ENCODE measurements at regions not wholly inside any gene's neighbourhood (a gene's known extent, or its start where the extent isn't known, plus 50 kb on each side); places are given as distances from the start of the nearest gene placed in this dataset.

GRCh38 chr18:76618721-76619120 lies 123.7 kb upstream of the ZNF516 start:
- no peak overlapping the region for H2AFZ ChIP-seq (ENCODE audit: low read length)
- H3K27me3 ChIP-seq (ENCODE audit: insufficient read depth, low read length) = no peaks in the 10 kb centered on the region
- H3F3A ChIP-seq (ENCODE audit: insufficient read depth, low read length) = no peaks in the 10 kb centered on the region
- no peak overlapping the region for H3K4me2 ChIP-seq (ENCODE audit: low read length)
- no peak overlapping the region for H3K27ac ChIP-seq (ENCODE audit: low read depth, low read length, poor library complexity, severe bottlenecking)
- no peaks in the 10 kb centered on the region for H3K4me1 ChIP-seq (ENCODE audit: insufficient read depth, low read length, severe bottlenecking)
- TF ChIP-seq CTCF (IDR thresholded peaks at IDR 0.05; ENCODE audit: low read length) = no peak
- TF ChIP-seq EZH2 (IDR thresholded peaks at IDR 0.05; ENCODE audit: borderline replicate concordance, low read length) = no peak
- H3K79me2 ChIP-seq (ENCODE audit: insufficient read depth, low read length) = no peaks in the 10 kb centered on the region
- H3K36me3 ChIP-seq (ENCODE audit: insufficient read depth, low read length) = no peaks in the 10 kb centered on the region
- no peaks in the 10 kb centered on the region for H3K9me3 ChIP-seq (ENCODE audit: low read length)
- H3K4me3 ChIP-seq (ENCODE audit: low read depth, low read length, poor library complexity, severe bottlenecking) = no peak overlapping the region
- no peaks in the 10 kb centered on the region for H4K20me1 ChIP-seq (ENCODE audit: insufficient read depth, low read length)
- H3K9me2 ChIP-seq (ENCODE audit: low read depth, low read length) = no peaks in the 10 kb centered on the region
- H3K9ac ChIP-seq (ENCODE audit: low read length) = no peak overlapping the region

- TF ChIP-seq CTCF (IDR thresholded peaks at IDR 0.05; ENCODE audit: low read length) = no peak
- no peak for TF ChIP-seq EZH2 (IDR thresholded peaks at IDR 0.05; ENCODE audit: borderline replicate concordance, low read length)
- Histone ChIP-seq H3K9me2 (ENCODE audit: low read depth, low read length) (no peaks in the 10 kb centered on the region), H3K4me2 (ENCODE audit: low read length) (no peak overlapping the region), H3K9me3 (ENCODE audit: low read length) (no peaks in the 10 kb centered on the region), H3K4me1 (ENCODE audit: insufficient read depth, low read length, severe bottlenecking) (no peaks in the 10 kb centered on the region), H2AFZ (ENCODE audit: low read length) (no peak overlapping the region), H3K4me3 (ENCODE audit: low read depth, low read length, poor library complexity, severe bottlenecking) (no peak overlapping the region), H4K20me1 (ENCODE audit: insufficient read depth, low read length) (no peaks in the 10 kb centered on the region), H3K36me3 (ENCODE audit: insufficient read depth, low read length) (no peaks in the 10 kb centered on the region), H3F3A (ENCODE audit: insufficient read depth, low read length) (no peaks in the 10 kb centered on the region), H3K27me3 (ENCODE audit: insufficient read depth, low read length) (no peaks in the 10 kb centered on the region), H3K9ac (ENCODE audit: low read length) (no peak overlapping the region), H3K27ac (ENCODE audit: low read depth, low read length, poor library complexity, severe bottlenecking) (no peak overlapping the region), H3K79me2 (ENCODE audit: insufficient read depth, low read length) (no peaks in the 10 kb centered on the region)
These were observed 121.3 kb upstream of the ZNF516 start for GRCh38 chr18:76616373-76616772.

- Histone ChIP-seq H3F3A (ENCODE audit: insufficient read depth, low read length) (no peaks in the 10 kb centered on the region), H3K27ac (ENCODE audit: low read depth, low read length, poor library complexity, severe bottlenecking) (no peak overlapping the region), H3K4me1 (ENCODE audit: insufficient read depth, low read length, severe bottlenecking) (no peaks in the 10 kb centered on the region), H3K9me3 (ENCODE audit: low read length) (no peaks in the 10 kb centered on the region), H3K4me3 (ENCODE audit: low read depth, low read length, poor library complexity, severe bottlenecking) (no peak overlapping the region), H3K9me2 (ENCODE audit: low read depth, low read length) (no peaks in the 10 kb centered on the region), H3K4me2 (ENCODE audit: low read length) (no peak overlapping the region), H4K20me1 (ENCODE audit: insufficient read depth, low read length) (no peaks in the 10 kb centered on the region), H3K27me3 (ENCODE audit: insufficient read depth, low read length) (no peaks in the 10 kb centered on the region), H3K36me3 (ENCODE audit: insufficient read depth, low read length) (no peaks in the 10 kb centered on the region), H3K79me2 (ENCODE audit: insufficient read depth, low read length) (no peaks in the 10 kb centered on the region), H2AFZ (ENCODE audit: low read length) (no peak overlapping the region), H3K9ac (ENCODE audit: low read length) (no peak overlapping the region)
- TF ChIP-seq EZH2 (IDR thresholded peaks at IDR 0.05; ENCODE audit: borderline replicate concordance, low read length) = no peak
- no peak for TF ChIP-seq CTCF (IDR thresholded peaks at IDR 0.05; ENCODE audit: low read length)
These were observed 120.2 kb upstream of the ZNF516 start for GRCh38 chr18:76615065-76615733.
